Astrocyte (in vitro differentiated cells and primary cell): ENCODE measurements at regions not wholly inside any gene's neighbourhood (a gene's known extent, or its start where the extent isn't known, plus 50 kb on each side); places are given as distances from the start of the nearest gene placed in this dataset.
"Not testable (repeated sequence)": the region's sequence is repeated elsewhere in the genome, so short reads cannot be mapped to it uniquely, and the experiment has no call there.

ENCODE experiments used
- EZH2 ChIP-seq: IDR thresholded peaks from 2 replicates; pipeline ENCODE4 v1.6.1; 2012; ENCODE audit warnings: mild to moderate bottlenecking, low read length, inconsistent platforms; ENCODE audit not compliant: insufficient read depth
- TF ChIP-seq, protein P1 (sequence below): IDR thresholded peaks from 2 replicates; pipeline ENCODE4 v1.5.1; 2011; ENCODE audit warnings: low read depth, mild to moderate bottlenecking, inconsistent platforms, low read length, moderate library complexity; ENCODE audit not compliant: insufficient read depth

DNA sequence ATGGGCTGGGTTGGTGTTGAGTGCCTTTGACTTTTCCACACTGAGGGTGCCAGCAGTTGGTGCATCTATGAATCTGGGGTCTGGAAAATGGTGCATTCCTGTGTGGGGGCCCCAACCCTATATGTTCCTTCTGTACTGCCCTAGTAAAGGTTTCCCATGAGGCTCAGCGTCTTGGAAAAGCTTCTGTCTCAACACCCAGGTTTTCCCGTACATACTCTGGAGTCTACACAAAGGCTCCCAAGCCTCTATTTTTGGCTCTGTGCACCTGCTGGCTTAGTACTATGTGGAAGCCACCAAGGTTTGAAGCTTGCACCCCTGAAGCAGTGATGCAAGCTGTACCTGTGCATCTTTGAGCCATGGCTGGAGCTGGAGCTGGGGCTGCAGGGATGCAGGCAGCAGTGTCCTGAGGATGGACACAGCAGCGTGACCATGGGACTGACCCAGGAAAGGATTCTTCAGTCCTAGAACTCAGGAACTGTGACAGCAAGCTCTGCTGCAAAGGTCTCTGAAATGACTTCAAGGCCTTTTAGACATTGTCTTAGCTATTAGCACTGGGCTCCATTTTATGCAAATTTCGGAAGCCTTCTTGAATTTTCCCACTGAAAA lies 282.7 kb downstream of the POTED start:
- TF ChIP-seq, protein P1, sequence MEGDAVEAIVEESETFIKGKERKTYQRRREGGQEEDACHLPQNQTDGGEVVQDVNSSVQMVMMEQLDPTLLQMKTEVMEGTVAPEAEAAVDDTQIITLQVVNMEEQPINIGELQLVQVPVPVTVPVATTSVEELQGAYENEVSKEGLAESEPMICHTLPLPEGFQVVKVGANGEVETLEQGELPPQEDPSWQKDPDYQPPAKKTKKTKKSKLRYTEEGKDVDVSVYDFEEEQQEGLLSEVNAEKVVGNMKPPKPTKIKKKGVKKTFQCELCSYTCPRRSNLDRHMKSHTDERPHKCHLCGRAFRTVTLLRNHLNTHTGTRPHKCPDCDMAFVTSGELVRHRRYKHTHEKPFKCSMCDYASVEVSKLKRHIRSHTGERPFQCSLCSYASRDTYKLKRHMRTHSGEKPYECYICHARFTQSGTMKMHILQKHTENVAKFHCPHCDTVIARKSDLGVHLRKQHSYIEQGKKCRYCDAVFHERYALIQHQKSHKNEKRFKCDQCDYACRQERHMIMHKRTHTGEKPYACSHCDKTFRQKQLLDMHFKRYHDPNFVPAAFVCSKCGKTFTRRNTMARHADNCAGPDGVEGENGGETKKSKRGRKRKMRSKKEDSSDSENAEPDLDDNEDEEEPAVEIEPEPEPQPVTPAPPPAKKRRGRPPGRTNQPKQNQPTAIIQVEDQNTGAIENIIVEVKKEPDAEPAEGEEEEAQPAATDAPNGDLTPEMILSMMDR, result not testable (repeated sequence)
- TF ChIP-seq EZH2, result not testable (repeated sequence)
